Lung (tissue), 11 donors: ENCODE measurements at regions not wholly inside any gene's neighbourhood (a gene's known extent, or its start where the extent isn't known, plus 50 kb on each side); places are given as distances from the start of the nearest gene placed in this dataset.

Experiments used
- ATAC-seq: fragments of 200-7000 bp; cut with Tn5 transposase; one replicate; pipeline ENCODE4 v1.9.1; 2020; ENCODE audit warnings: moderate number of reproducible peaks; ENCODE audit not compliant: insufficient read depth, low FRiP score
- DNase-seq, 3 donors: peaks; one replicate each; pipeline ENCODE4 v3.0.0-alpha.2; 2013 to 2017
- H3K27ac ChIP-seq, 2 donors: one replicate each; pipeline ENCODE4 v1.5.1; 2013; ENCODE audit warnings: mild to moderate bottlenecking in 2 of 2, moderate library complexity in 2 of 2, control low read depth in 1 of 2, inconsistent platforms in 1 of 2, low read depth in 1 of 2, low read length in 1 of 2
- H3K27me3 ChIP-seq, 3 donors: one replicate each; pipeline ENCODE4 v1.5.1; 2013; ENCODE audit warnings: low read length in 2 of 3; ENCODE audit not compliant: control insufficient read depth in 3 of 3, insufficient read depth in 3 of 3
- H3K36me3 ChIP-seq, 4 donors: one replicate each; pipeline ENCODE4 v1.5.1; 2013; ENCODE audit warnings: low read length in 4 of 4, mild to moderate bottlenecking in 1 of 4, moderate library complexity in 1 of 4; ENCODE audit not compliant: control insufficient read depth in 4 of 4, insufficient read depth in 4 of 4
- H3K4me1 ChIP-seq, 5 donors: one replicate each; pipeline ENCODE4 v1.5.1; 2013; ENCODE audit warnings: low read length in 5 of 5, mild to moderate bottlenecking in 2 of 5, moderate library complexity in 1 of 5; ENCODE audit not compliant: control insufficient read depth in 5 of 5, insufficient read depth in 5 of 5
- H3K4me3 ChIP-seq: one replicate; pipeline ENCODE4 v1.5.1; 2013; ENCODE audit warnings: mild to moderate bottlenecking, control low read depth, moderate library complexity
- H3K9ac ChIP-seq, 2 donors: one replicate each; pipeline ENCODE4 v1.5.1; 2013; ENCODE audit warnings: low read length in 2 of 2, control low read depth in 1 of 2; ENCODE audit not compliant: insufficient read depth in 1 of 2
- H3K9me3 ChIP-seq, 4 donors: one replicate each; pipeline ENCODE4 v1.5.1; 2013; ENCODE audit warnings: low read length in 3 of 4, mild to moderate bottlenecking in 1 of 4, moderate library complexity in 1 of 4; ENCODE audit not compliant: control insufficient read depth in 4 of 4, insufficient read depth in 3 of 4
- CTCF ChIP-seq: IDR thresholded peaks from 2 replicates; pipeline ENCODE4 v1.5.1; 2012; ENCODE audit warnings: mild to moderate bottlenecking; ENCODE audit errors: control extremely low read depth, extremely low read depth
- WGBS, 2 donors: extraction: QIAGEN DNeasy Blood & Tissue Kit; methylation state at CpG; one replicate each; pipeline ENCODE4 v1.1.7; 2013; 5-methylcytosine and 5-hydroxymethylcytosine counted together
- donor health status: control.
- donor health status: control.
- donor health status: Bipolar disorder and iron deficiency.
- donor health status: healthy.
- donor health status: DM: yes; HTN: yes; CAD: no.

GRCh38 chr16:65745201-65745708 is 621.2 kb upstream of the CDH5 start:
- no peak for TF ChIP-seq CTCF

GRCh38 chr16:65744401-65744800 is 622.1 kb upstream of the CDH5 start:
- WGBS, 2 donors: 62 to 80% methylated on average over 2 of the region's 2 CpGs
- Histone ChIP-seq H3K27me3 (no peaks in the 10 kb centered on the region), H3K9ac (no peak overlapping the region), H3K4me3 (no peak overlapping the region), H3K4me1 (peaks cover 0 to 6% (median 0%) of the 10 kb centered on the region in 5 donors), H3K36me3 (no peaks in the 10 kb centered on the region), H3K9me3 (no peaks in the 10 kb centered on the region), H3K27ac (no peak overlapping the region)
- no peak for TF ChIP-seq CTCF
- DNase-seq (no peak), ATAC-seq (no peak)

More at GRCh38 chr16:65745201-65745708, 621.2 kb upstream of the CDH5 start:
- Histone ChIP-seq H3K36me3 (no peaks in the 10 kb centered on the region), H3K27me3 (no peaks in the 10 kb centered on the region), H3K9me3 (no peaks in the 10 kb centered on the region), H3K27ac (no peak overlapping the region), H3K9ac (no peak overlapping the region), H3K4me1 (peaks cover 0 to 6% (median 0%) of the 10 kb centered on the region in 5 donors), H3K4me3 (no peak overlapping the region)
- DNase-seq: no peak
- 95 to 100% methylated on average over 1 of the region's 1 CpG for WGBS, 2 donors
- no peak for ATAC-seq

GRCh38 chr16:65743558-65743957 is 621.7 kb upstream of the CDH11 start:
- WGBS, 2 donors: 85% methylated on average over 3 of the region's 3 CpGs
- no peaks in the 10 kb centered on the region for H3K36me3 ChIP-seq
- no peak for ATAC-seq
- no peak overlapping the region for H3K27ac ChIP-seq
- H3K9me3 ChIP-seq: no peaks in the 10 kb centered on the region
- H3K4me1 ChIP-seq: peaks cover 0 to 4% (median 0%) of the 10 kb centered on the region in 5 donors
- no peak overlapping the region for H3K4me3 ChIP-seq
- H3K9ac ChIP-seq: no peak overlapping the region
- DNase-seq: no peak
- H3K27me3 ChIP-seq: no peaks in the 10 kb centered on the region
- TF ChIP-seq CTCF: no peak

GRCh38 chr16:65740711-65741110 is 618.8 kb upstream of the CDH11 start:
- H3K27ac ChIP-seq: no peak overlapping the region
- no peaks in the 10 kb centered on the region for H3K9me3 ChIP-seq
- no peak for ATAC-seq

More at GRCh38 chr16:65740711-65741110, 618.8 kb upstream of the CDH11 start:
- Histone ChIP-seq H3K36me3 (no peaks in the 10 kb centered on the region), H3K27me3 (no peaks in the 10 kb centered on the region), H3K4me1 (peaks cover 0 to 27% (median 5%) of the 10 kb centered on the region in 5 donors), H3K9ac (no peak overlapping the region), H3K4me3 (no peak overlapping the region)
- no peak for DNase-seq
- no peak for TF ChIP-seq CTCF
